SH-SY5Y (cell line): ENCODE measurements at regions not wholly inside any gene's neighbourhood (a gene's known extent, or its start where the extent isn't known, plus 50 kb on each side); places are given as distances from the start of the nearest gene placed in this dataset.

Source experiments
- GATA2 ChIP-seq: IDR thresholded peaks from 2 replicates; pipeline ENCODE4 v1.6.1; 2011; ENCODE audit warnings: mild to moderate bottlenecking, low read depth, low read length
- GATA3 ChIP-seq: IDR thresholded peaks from 2 replicates; pipeline ENCODE4 v1.6.1; 2011; ENCODE audit warnings: low read depth, mild to moderate bottlenecking, low read length, moderate library complexity

- TF ChIP-seq GATA2 (no peak), GATA3 (no peak)
These were observed 194.2 kb upstream of the SVIL start for GRCh38 chr10:29828956-29829355.
